ENCODE measurements at regions not wholly inside any gene's neighbourhood (a gene's known extent, or its start where the extent isn't known, plus 50 kb on each side); places are given as distances from the start of the nearest gene placed in this dataset.

- TF ChIP-seq ETV6 (conservative IDR thresholded peaks at IDR 0.05 in 1 of 2, IDR thresholded peaks at IDR 0.05 in 1 of 2; ENCODE audit: borderline replicate concordance in 1 of 2, low read depth in 1 of 2) (no peak), KAT2A (conservative IDR thresholded peaks at IDR 0.05; ENCODE audit: control insufficient read depth, low read depth, low read length) (no peak), TAF1 (IDR thresholded peaks at IDR 0.05; ENCODE audit: borderline replicate concordance, low read depth, low read length) (no peak), IRF4 (IDR thresholded peaks at IDR 0.05; ENCODE audit: low read depth, low read length) (no peak), RUNX3 (IDR thresholded peaks at IDR 0.05; ENCODE audit: low read length) (no peak), BACH1 (IDR thresholded peaks at IDR 0.05; ENCODE audit: borderline replicate concordance) (no peak), YY1 (IDR thresholded peaks at IDR 0.05; ENCODE audit: low read depth, low read length) (no peak), ZBTB40 (IDR thresholded peaks at IDR 0.05; ENCODE audit: borderline replicate concordance) (no peak)
Observed at GRCh38 chr17:68674029-68674925, 73.1 kb upstream of the FAM20A start (continued).
